ENCODE measurements at regions not wholly inside any gene's neighbourhood (a gene's known extent, or its start where the extent isn't known, plus 50 kb on each side); places are given as distances from the start of the nearest gene placed in this dataset.

DNA sequence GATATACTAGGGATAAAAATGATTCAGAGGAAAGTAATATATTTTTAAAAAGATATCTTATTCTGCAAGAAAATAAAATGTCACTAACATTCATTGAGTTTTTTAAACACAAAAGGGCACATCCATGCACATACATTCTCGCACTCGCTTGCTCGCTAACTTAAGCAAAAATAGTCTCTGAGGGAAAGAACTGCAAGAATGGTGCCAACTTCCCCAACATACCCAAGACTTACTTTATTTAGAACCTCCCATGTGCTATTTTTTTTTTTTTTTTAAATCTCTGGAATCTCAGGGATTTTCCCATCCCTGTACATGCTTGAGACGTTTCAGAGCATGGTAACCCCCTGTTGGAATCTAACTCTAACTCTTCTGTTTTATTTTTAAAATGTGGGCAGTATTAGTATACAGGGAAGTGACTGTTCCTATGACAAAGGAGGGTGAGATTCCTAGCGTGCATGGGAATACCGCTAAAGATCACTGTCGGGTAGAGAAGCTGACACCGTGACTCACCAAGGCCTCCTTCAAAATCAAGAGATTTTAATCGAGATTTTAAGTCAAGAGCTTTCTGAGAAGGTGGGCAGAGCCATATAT is 187.9 kb upstream of the ZEB2 start:
- DNase-seq (ENCODE audit: low spot score) = no peak
- H3K9me3 Mint-ChIP-seq (ENCODE audit: low read depth) = no peaks in the 10 kb centered on the region
- TF ChIP-seq, protein P1, sequence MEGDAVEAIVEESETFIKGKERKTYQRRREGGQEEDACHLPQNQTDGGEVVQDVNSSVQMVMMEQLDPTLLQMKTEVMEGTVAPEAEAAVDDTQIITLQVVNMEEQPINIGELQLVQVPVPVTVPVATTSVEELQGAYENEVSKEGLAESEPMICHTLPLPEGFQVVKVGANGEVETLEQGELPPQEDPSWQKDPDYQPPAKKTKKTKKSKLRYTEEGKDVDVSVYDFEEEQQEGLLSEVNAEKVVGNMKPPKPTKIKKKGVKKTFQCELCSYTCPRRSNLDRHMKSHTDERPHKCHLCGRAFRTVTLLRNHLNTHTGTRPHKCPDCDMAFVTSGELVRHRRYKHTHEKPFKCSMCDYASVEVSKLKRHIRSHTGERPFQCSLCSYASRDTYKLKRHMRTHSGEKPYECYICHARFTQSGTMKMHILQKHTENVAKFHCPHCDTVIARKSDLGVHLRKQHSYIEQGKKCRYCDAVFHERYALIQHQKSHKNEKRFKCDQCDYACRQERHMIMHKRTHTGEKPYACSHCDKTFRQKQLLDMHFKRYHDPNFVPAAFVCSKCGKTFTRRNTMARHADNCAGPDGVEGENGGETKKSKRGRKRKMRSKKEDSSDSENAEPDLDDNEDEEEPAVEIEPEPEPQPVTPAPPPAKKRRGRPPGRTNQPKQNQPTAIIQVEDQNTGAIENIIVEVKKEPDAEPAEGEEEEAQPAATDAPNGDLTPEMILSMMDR (IDR thresholded peaks at IDR 0.05) = peak; percentile 10
- H3K36me3 Mint-ChIP-seq (ENCODE audit: low read depth) = no peaks in the 10 kb centered on the region
- no peaks in the 10 kb centered on the region for H3K27me3 Mint-ChIP-seq (ENCODE audit: low read depth)
- peak overlapping the region; percentile 91 for H3K27ac Mint-ChIP-seq (ENCODE audit: unreplicated experiment)
- H3K4me3 Mint-ChIP-seq (ENCODE audit: unreplicated experiment) = no peak overlapping the region
- H3K4me1 Mint-ChIP-seq (ENCODE audit: low read depth) = peaks cover 55% of the 10 kb centered on the region

- TF ChIP-seq, protein P1 (IDR thresholded peaks at IDR 0.05) = no peak
Measured at GRCh38 chr2:144706647-144707046, 186.7 kb upstream of the ZEB2 start.

DNA sequence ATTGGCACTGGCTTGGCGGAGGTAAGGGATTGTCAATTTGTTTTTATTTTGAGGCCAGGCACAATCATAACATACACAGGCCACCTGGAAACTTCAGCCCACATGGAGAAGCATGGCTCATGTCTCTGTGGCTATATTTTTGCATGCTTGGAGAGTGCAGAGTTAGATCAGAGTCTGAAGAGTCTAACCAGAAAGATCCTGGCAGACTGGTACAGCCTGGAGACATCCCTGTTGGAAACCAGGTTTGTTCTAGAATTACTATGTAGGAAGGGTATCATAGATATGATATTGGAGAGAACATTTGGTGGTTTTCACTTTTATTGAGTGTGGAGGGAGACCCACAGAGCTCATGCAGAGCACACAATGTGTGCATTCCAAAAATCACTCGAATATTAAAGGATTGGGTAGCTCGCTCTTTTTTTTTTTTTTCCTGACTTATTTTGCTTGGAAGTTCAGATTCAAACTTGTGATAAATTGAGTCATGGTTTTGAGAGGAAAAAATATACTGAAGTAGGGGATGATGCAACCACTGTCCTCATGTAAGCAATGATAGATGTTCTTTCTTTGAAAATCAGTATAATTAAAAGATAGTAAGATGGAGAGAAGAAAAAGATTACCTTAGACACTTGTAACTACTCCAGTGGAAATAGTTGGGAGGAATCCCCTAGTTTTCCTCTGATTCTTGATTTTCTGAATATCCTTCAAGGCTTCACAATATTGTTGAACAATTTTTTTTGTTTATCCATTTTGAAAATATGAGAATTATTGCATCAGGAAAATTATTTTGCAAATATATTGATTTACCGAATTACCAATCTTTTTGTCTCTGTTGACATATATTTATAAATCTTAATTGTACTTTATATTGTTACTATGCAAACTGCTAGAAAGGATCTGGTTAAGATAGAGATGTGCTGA is 185.7 kb upstream of the ZEB2 start:
- no peak overlapping the region for H3K4me3 Mint-ChIP-seq (ENCODE audit: unreplicated experiment)
- H3K4me1 Mint-ChIP-seq (ENCODE audit: low read depth) = peaks cover 42% of the 10 kb centered on the region
- DNase-seq (ENCODE audit: low spot score) = no peak
- peak overlapping the region; percentile 89 for H3K27ac Mint-ChIP-seq (ENCODE audit: unreplicated experiment)
- H3K27me3 Mint-ChIP-seq (ENCODE audit: low read depth) = no peaks in the 10 kb centered on the region
- no peaks in the 10 kb centered on the region for H3K9me3 Mint-ChIP-seq (ENCODE audit: low read depth)
- TF ChIP-seq, protein P1 (IDR thresholded peaks at IDR 0.05) = no peak
- H3K36me3 Mint-ChIP-seq (ENCODE audit: low read depth) = no peaks in the 10 kb centered on the region

More at GRCh38 chr2:144706647-144707046, 186.7 kb upstream of the ZEB2 start:
- Mint-ChIP-seq H3K27me3 (ENCODE audit: low read depth) (no peaks in the 10 kb centered on the region), H3K27ac (ENCODE audit: unreplicated experiment) (peak overlapping the region; percentile 89), H3K9me3 (ENCODE audit: low read depth) (no peaks in the 10 kb centered on the region), H3K36me3 (ENCODE audit: low read depth) (no peaks in the 10 kb centered on the region), H3K4me3 (ENCODE audit: unreplicated experiment) (no peak overlapping the region), H3K4me1 (ENCODE audit: low read depth) (peaks cover 43% of the 10 kb centered on the region)
- DNase-seq (ENCODE audit: low spot score) = no peak

- no peak overlapping the region for H3K27ac Mint-ChIP-seq (ENCODE audit: unreplicated experiment)
Measured at GRCh38 chr2:144704709-144705095, 184.8 kb upstream of the ZEB2 start.

More at GRCh38 chr2:144704709-144705095, 184.8 kb upstream of the ZEB2 start:
- Mint-ChIP-seq H3K4me3 (ENCODE audit: unreplicated experiment) (no peak overlapping the region), H3K4me1 (ENCODE audit: low read depth) (peaks cover 42% of the 10 kb centered on the region), H3K27me3 (ENCODE audit: low read depth) (no peaks in the 10 kb centered on the region), H3K9me3 (ENCODE audit: low read depth) (no peaks in the 10 kb centered on the region), H3K36me3 (ENCODE audit: low read depth) (no peaks in the 10 kb centered on the region)
- DNase-seq (ENCODE audit: low spot score) = no peak
- TF ChIP-seq, protein P1 (IDR thresholded peaks at IDR 0.05) = no peak
